ENCODE measurements at regions not wholly inside any gene's neighbourhood (a gene's known extent, or its start where the extent isn't known, plus 50 kb on each side); places are given as distances from the start of the nearest gene placed in this dataset.
"Not testable (repeated sequence)": the region's sequence is repeated elsewhere in the genome, so short reads cannot be mapped to it uniquely, and the experiment has no call there.

GRCh38 chr21:8994640-8995511 lies 1526.5 kb upstream of the TPTE start:
- no peak overlapping the region for H3K27ac ChIP-seq (ENCODE audit: low read depth in 1 of 2, low read length in 2 of 2)
- no peaks in the 10 kb centered on the region for H3K4me1 ChIP-seq (ENCODE audit: control insufficient read depth in 1 of 2, insufficient read depth in 2 of 2, low read length in 2 of 2)
- Mint-ChIP-seq H3K36me3 (no peaks in the 10 kb centered on the region), H3K4me3 (no peak overlapping the region), H3K27me3 (ENCODE audit: low read depth in 3 of 3) (no peaks in the 10 kb centered on the region), H3K4me1 (no peaks in the 10 kb centered on the region), H3K27ac (no peak overlapping the region), H3K9me3 (peaks cover 40 to 67% (median 57%) of the 10 kb centered on the region in 7 donors)
- H2AFZ ChIP-seq (ENCODE audit: insufficient read depth, low read depth, low read length, poor library complexity, severe bottlenecking): no peak overlapping the region
- no peak overlapping the region for H3K4me2 ChIP-seq (replicated peaks; ENCODE audit: extremely low read depth, low read length, poor library complexity, severe bottlenecking)
- H3K4me3 ChIP-seq (replicated peaks in 1 of 3; ENCODE audit: low read depth in 2 of 3, low read length in 3 of 3): no peak overlapping the region
- H3K9ac ChIP-seq (ENCODE audit: insufficient read depth, low read length, poor library complexity, severe bottlenecking): no peak overlapping the region
- no peaks in the 10 kb centered on the region for H3K36me3 ChIP-seq (replicated peaks in 1 of 2; ENCODE audit: control insufficient read depth in 1 of 2, insufficient read depth in 2 of 2, low read length in 2 of 2)
- no peak for DNase-seq
- H4K20me1 ChIP-seq (ENCODE audit: insufficient read depth, low read length): no peaks in the 10 kb centered on the region
- H3K9me3 ChIP-seq (replicated peaks in 1 of 2; ENCODE audit: control insufficient read depth in 1 of 2, insufficient read depth in 1 of 2, low read length in 2 of 2): peaks cover 40 to 87% of the 10 kb centered on the region in 2 donors
- WGBS (ENCODE audit: insufficient coverage): no CpG with 5 or more reads among the region's 7 CpGs
- no peak for TF ChIP-seq CTCF (IDR thresholded peaks at IDR 0.05)
- intact Hi-C loops (cut with micrococcal nuclease): no loop called here
- no peaks in the 10 kb centered on the region for H3K79me2 ChIP-seq (ENCODE audit: insufficient read depth, low read length)
- H3K27me3 ChIP-seq (ENCODE audit: control insufficient read depth in 2 of 2, insufficient read depth in 2 of 2, low read length in 2 of 2): no peaks in the 10 kb centered on the region

- H3K4me3 ChIP-seq (replicated peaks in 1 of 3; ENCODE audit: low read depth in 2 of 3, low read length in 3 of 3); H3K27ac Mint-ChIP-seq; H4K20me1 ChIP-seq (ENCODE audit: insufficient read depth, low read length); H3K4me1 ChIP-seq (ENCODE audit: control insufficient read depth in 1 of 2, insufficient read depth in 2 of 2, low read length in 2 of 2); H3K4me3 Mint-ChIP-seq; H3K27me3 ChIP-seq (ENCODE audit: control insufficient read depth in 2 of 2, insufficient read depth in 2 of 2, low read length in 2 of 2); H3K27me3 Mint-ChIP-seq (ENCODE audit: low read depth in 3 of 3); H3K4me2 ChIP-seq (replicated peaks; ENCODE audit: extremely low read depth, low read length, poor library complexity, severe bottlenecking); H3K36me3 ChIP-seq (replicated peaks in 1 of 2; ENCODE audit: control insufficient read depth in 1 of 2, insufficient read depth in 2 of 2, low read length in 2 of 2); H3K4me1 Mint-ChIP-seq; H3K27ac ChIP-seq (ENCODE audit: low read depth in 1 of 2, low read length in 2 of 2); H3K79me2 ChIP-seq (ENCODE audit: insufficient read depth, low read length); intact Hi-C loops (cut with micrococcal nuclease); DNase-seq; H2AFZ ChIP-seq (ENCODE audit: insufficient read depth, low read depth, low read length, poor library complexity, severe bottlenecking); H3K9ac ChIP-seq (ENCODE audit: insufficient read depth, low read length, poor library complexity, severe bottlenecking); H3K36me3 Mint-ChIP-seq: not testable (repeated sequence)
- peaks cover 24 to 78% of the 10 kb centered on the region in 2 donors for H3K9me3 ChIP-seq (replicated peaks in 1 of 2; ENCODE audit: control insufficient read depth in 1 of 2, insufficient read depth in 1 of 2, low read length in 2 of 2)
- WGBS (ENCODE audit: insufficient coverage): no CpG with 5 or more reads among the region's 1 CpG
- H3K9me3 Mint-ChIP-seq: peaks cover 29 to 63% (median 49%) of the 10 kb centered on the region in 7 donors
Observed at GRCh38 chr21:8996487-8996968, 1524.9 kb upstream of the TPTE start.

Data from CD14-positive monocyte (primary cell).